GM12878 (cell line): ENCODE measurements at regions not wholly inside any gene's neighbourhood (a gene's known extent, or its start where the extent isn't known, plus 50 kb on each side); places are given as distances from the start of the nearest gene placed in this dataset.

Source experiments
- ATAC-seq: fragments of 200-7000 bp; cut with Tn5 transposase; 3 replicates; pipeline ENCODE4 v1.9.1; 2020; ENCODE audit warnings: mild to moderate bottlenecking, moderate library complexity
- BruUV-seq: library from RNA; stranded (reverse); fragments of 400-500 nt; replicated peaks from 2 replicates; lab custom pipeline; 2021; lab: Mats Ljungman, UMichigan
- CTCF ChIA-PET: fragments of 300-600 bp; sonication (Branson Sonifier 250); formaldehyde crosslinking; extraction: SDS; loops from one replicate; lab custom pipeline; 2021; ENCODE audit warnings: inconsistent platforms; lab: Yijun Ruan, JAX
- POLR2A ChIA-PET: fragments of 350-600 bp; formaldehyde crosslinking; extraction: SDS; loops from one replicate; lab custom pipeline; 2021; ENCODE audit warnings: inconsistent platforms; lab: Charles Lee
- RAD21 ChIA-PET: fragments of 300-600 bp; sonication (Branson Sonifier 250); formaldehyde crosslinking; loops from one replicate; lab custom pipeline; 2023; ENCODE audit warnings: antibody characterized with exemption; ENCODE audit not compliant: unreplicated experiment; lab: Charles Lee
- SMC1A ChIA-PET: fragments of 300-600 bp; sonication (Branson Sonifier 250); formaldehyde crosslinking; loops from one replicate; lab custom pipeline; 2023; ENCODE audit not compliant: unreplicated experiment, uncharacterized antibody; lab: Charles Lee
- DNase-seq: peaks from one replicate; pipeline ENCODE4 v3.0.0-alpha.2; 2011; ENCODE audit warnings: low read depth, low spot score
- FAIRE-seq: peaks from 3 replicates; lab custom pipeline; 2011; peaks lifted over from hg19 to GRCh38; lab: Jason Lieb, UNC
- H2AFZ ChIP-seq: 2 replicates; pipeline ENCODE4 v1.6.0; 2011; ENCODE audit warnings: low read depth, low read length, control low read depth; ENCODE audit not compliant: control insufficient read depth
- H3K27ac ChIP-seq: 2 replicates; pipeline ENCODE4 v1.5.1; 2011; ENCODE audit warnings: control low read depth; ENCODE audit not compliant: control insufficient read depth, insufficient read depth
- H3K27me3 ChIP-seq, 2 experiments: replicated peaks in 1 of 2; 2 replicates each; pipeline versions ENCODE4 v1.6.0 to v1.6.1; 2011; ENCODE audit warnings: low read length in 1 of 2; ENCODE audit not compliant: control insufficient read depth in 2 of 2, insufficient read depth in 2 of 2
- H3K36me3 ChIP-seq, 2 experiments: 2 replicates each; pipeline ENCODE4 v1.5.1; 2011; ENCODE audit warnings: low read length in 1 of 2; ENCODE audit not compliant: control insufficient read depth in 2 of 2, insufficient read depth in 2 of 2
- H3K4me1 ChIP-seq: 2 replicates; pipeline ENCODE4 v1.6.1; 2011; ENCODE audit warnings: mild to moderate bottlenecking, low read length, moderate library complexity, mixed read lengths; ENCODE audit not compliant: control insufficient read depth, insufficient read depth
- H3K4me2 ChIP-seq: 2 replicates; pipeline ENCODE4 v1.6.0; 2011; ENCODE audit warnings: control low read depth; ENCODE audit not compliant: control insufficient read depth, insufficient read depth
- H3K4me3 ChIP-seq: fragments of 200-600 bp; sonication (generic); 2 replicates; pipeline ENCODE4 v1.5.1; 2016
- H3K79me2 ChIP-seq: 2 replicates; pipeline ENCODE4 v1.6.0; 2011; ENCODE audit warnings: low read length; ENCODE audit not compliant: control insufficient read depth, insufficient read depth
- H3K9ac ChIP-seq: 2 replicates; pipeline ENCODE4 v1.8.0; 2011; ENCODE audit warnings: low read length, control low read depth, mixed read lengths; ENCODE audit not compliant: control insufficient read depth, insufficient read depth
- H3K9me3 ChIP-seq: replicated peaks from 3 replicates; pipeline ENCODE4 v1.5.1; 2011; ENCODE audit warnings: mild to moderate bottlenecking, low read length; ENCODE audit not compliant: control insufficient read depth, insufficient read depth
- H4K20me1 ChIP-seq: 2 replicates; pipeline ENCODE4 v1.6.0; 2011; ENCODE audit not compliant: control insufficient read depth, insufficient read depth
- CREM ChIP-seq: IDR thresholded peaks from 2 replicates; pipeline ENCODE4 v1.6.1; 2014; ENCODE audit warnings: antibody characterized with exemption, low read depth
- DPF2 ChIP-seq: fragments of 450-650 bp; IDR thresholded peaks from 2 replicates; pipeline ENCODE4 v1.6.1; 2017; ENCODE audit warnings: mild to moderate bottlenecking
- GATAD2B ChIP-seq: fragments of 450-650 bp; conservative IDR thresholded peaks from 2 replicates; pipeline ENCODE4 v1.6.1; 2017; ENCODE audit warnings: low read depth, mild to moderate bottlenecking, moderate library complexity
- POLR2AphosphoS2 ChIP-seq: IDR thresholded peaks from 2 replicates; pipeline ENCODE4 v1.6.1; 2011; ENCODE audit warnings: low read depth, mild to moderate bottlenecking, low read length, improper control_type of control experiment, moderate library complexity
- SIN3A ChIP-seq: IDR thresholded peaks from 2 replicates; pipeline ENCODE4 v1.6.1; 2012; ENCODE audit warnings: low read depth, low read length, improper control_type of control experiment
- TCF3 ChIP-seq: IDR thresholded peaks from 2 replicates; pipeline ENCODE4 v1.6.1; 2012; ENCODE audit warnings: low read depth, mild to moderate bottlenecking, low read length, borderline replicate concordance; ENCODE audit not compliant: insufficient read depth
- WGBS: methylation state at CpG from one replicate; pipeline ENCODE4 v1.1.6; 2016; ENCODE audit warnings: low lambda C conversion rate; ENCODE audit not compliant: insufficient replicate concordance, insufficient coverage; ENCODE audit errors: missing lambda C conversion rate; 5-methylcytosine and 5-hydroxymethylcytosine counted together
- in situ Hi-C: fragments of 300-500 bp; cut with MboI; formaldehyde crosslinking; loops from 9 replicates; pipeline ENCODE4 v1.14.3; 2018; ENCODE audit warnings: mixed read lengths
- intact Hi-C: fragments of 100-400 bp; cut with micrococcal nuclease; formaldehyde crosslinking; loops from one replicate; pipeline ENCODE4 v1.14.2; 2022; ENCODE audit not compliant: unreplicated experiment
- TF ChIP-seq, protein P1 (sequence below): fragments of 450-650 bp; formaldehyde crosslinking; IDR thresholded peaks from 2 replicates; pipeline ENCODE4 v1.4.0; 2022; ENCODE audit warnings: mild to moderate bottlenecking, moderate library complexity
- TF ChIP-seq, protein P2 (sequence below): fragments of 450-650 bp; IDR thresholded peaks from 2 replicates; pipeline ENCODE4 v1.6.1; 2017; ENCODE audit warnings: mild to moderate bottlenecking
- TF ChIP-seq, protein P3 (sequence below): fragments of 450-650 bp; formaldehyde crosslinking; IDR thresholded peaks from 2 replicates; pipeline ENCODE4 v1.4.0; 2020; ENCODE audit warnings: mild to moderate bottlenecking, moderate library complexity

DNA sequence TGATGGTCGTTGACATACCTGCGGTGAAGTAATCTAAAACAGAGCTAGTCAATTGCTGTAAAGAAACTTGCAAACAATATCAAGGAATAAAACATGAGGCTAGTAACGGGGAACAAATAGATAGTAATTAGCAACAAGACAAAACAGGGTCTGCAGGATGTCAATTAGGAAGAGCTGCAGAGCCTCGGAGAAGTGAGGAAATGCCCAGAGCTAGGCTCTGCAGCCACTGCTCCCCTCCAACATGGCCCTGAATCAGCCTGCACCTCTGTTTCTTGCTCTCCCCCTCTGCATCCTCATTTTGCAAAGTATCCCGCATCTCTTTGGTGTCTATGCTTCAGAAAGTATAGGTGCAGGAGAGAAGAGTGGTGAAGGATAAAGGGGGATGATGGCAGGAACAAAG lies 507.4 kb upstream of the FAT3 start:
- TF ChIP-seq GATAD2B (no peak), CREM (no peak), SIN3A (no peak), TCF3 (no peak), DPF2 (no peak), POLR2AphosphoS2 (no peak)
- TF ChIP-seq, protein P1, sequence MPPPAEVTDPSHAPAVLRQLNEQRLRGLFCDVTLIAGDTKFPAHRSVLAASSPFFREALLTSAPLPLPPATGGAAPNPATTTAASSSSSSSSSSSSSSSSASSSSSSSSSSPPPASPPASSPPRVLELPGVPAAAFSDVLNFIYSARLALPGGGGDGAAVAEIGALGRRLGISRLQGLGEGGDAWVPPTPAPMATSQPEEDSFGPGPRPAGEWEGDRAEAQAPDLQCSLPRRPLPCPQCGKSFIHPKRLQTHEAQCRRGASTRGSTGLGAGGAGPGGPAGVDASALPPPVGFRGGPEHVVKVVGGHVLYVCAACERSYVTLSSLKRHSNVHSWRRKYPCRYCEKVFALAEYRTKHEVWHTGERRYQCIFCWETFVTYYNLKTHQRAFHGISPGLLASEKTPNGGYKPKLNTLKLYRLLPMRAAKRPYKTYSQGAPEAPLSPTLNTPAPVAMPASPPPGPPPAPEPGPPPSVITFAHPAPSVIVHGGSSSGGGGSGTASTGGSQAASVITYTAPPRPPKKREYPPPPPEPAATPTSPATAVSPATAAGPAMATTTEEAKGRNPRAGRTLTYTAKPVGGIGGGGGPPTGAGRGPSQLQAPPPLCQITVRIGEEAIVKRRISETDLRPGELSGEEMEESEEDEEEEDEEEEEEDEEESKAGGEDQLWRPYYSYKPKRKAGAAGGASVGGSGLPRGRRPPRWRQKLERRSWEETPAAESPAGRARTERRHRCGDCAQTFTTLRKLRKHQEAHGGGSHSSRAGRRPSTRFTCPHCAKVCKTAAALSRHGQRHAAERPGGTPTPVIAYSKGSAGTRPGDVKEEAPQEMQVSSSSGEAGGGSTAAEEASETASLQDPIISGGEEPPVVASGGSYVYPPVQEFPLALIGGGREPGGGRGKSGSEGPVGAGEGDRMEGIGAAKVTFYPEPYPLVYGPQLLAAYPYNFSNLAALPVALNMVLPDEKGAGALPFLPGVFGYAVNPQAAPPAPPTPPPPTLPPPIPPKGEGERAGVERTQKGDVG (CRISPR knock-in tag) = no peak
- TF ChIP-seq, protein P2, sequence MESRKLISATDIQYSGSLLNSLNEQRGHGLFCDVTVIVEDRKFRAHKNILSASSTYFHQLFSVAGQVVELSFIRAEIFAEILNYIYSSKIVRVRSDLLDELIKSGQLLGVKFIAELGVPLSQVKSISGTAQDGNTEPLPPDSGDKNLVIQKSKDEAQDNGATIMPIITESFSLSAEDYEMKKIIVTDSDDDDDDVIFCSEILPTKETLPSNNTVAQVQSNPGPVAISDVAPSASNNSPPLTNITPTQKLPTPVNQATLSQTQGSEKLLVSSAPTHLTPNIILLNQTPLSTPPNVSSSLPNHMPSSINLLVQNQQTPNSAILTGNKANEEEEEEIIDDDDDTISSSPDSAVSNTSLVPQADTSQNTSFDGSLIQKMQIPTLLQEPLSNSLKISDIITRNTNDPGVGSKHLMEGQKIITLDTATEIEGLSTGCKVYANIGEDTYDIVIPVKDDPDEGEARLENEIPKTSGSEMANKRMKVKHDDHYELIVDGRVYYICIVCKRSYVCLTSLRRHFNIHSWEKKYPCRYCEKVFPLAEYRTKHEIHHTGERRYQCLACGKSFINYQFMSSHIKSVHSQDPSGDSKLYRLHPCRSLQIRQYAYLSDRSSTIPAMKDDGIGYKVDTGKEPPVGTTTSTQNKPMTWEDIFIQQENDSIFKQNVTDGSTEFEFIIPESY = no peak
- TF ChIP-seq, protein P3, sequence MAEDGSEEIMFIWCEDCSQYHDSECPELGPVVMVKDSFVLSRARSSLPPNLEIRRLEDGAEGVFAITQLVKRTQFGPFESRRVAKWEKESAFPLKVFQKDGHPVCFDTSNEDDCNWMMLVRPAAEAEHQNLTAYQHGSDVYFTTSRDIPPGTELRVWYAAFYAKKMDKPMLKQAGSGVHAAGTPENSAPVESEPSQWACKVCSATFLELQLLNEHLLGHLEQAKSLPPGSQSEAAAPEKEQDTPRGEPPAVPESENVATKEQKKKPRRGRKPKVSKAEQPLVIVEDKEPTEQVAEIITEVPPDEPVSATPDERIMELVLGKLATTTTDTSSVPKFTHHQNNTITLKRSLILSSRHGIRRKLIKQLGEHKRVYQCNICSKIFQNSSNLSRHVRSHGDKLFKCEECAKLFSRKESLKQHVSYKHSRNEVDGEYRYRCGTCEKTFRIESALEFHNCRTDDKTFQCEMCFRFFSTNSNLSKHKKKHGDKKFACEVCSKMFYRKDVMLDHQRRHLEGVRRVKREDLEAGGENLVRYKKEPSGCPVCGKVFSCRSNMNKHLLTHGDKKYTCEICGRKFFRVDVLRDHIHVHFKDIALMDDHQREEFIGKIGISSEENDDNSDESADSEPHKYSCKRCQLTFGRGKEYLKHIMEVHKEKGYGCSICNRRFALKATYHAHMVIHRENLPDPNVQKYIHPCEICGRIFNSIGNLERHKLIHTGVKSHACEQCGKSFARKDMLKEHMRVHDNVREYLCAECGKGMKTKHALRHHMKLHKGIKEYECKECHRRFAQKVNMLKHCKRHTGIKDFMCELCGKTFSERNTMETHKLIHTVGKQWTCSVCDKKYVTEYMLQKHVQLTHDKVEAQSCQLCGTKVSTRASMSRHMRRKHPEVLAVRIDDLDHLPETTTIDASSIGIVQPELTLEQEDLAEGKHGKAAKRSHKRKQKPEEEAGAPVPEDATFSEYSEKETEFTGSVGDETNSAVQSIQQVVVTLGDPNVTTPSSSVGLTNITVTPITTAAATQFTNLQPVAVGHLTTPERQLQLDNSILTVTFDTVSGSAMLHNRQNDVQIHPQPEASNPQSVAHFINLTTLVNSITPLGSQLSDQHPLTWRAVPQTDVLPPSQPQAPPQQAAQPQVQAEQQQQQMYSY (CRISPR knock-in tag) = no peak
- TF ChIP-seq, all 136 proteins: peak for 0
- no peak overlapping the region for H2AFZ ChIP-seq
- FAIRE-seq (no peak), DNase-seq (no peak), ATAC-seq (no peak)
- H3K9me3 ChIP-seq = no peaks in the 10 kb centered on the region
- H3K79me2 ChIP-seq = no peaks in the 10 kb centered on the region
- no peak overlapping the region for H3K4me2 ChIP-seq
- no peak overlapping the region for H3K27ac ChIP-seq
- ChIA-PET CTCF (no interaction called here), POLR2A (no interaction called here), RAD21 (no interaction called here), SMC1A (interaction anchor here (0.7 to 0.9 kb wide), 2 partner anchors 17 to 374 kb away, joined by 3 read pairs; no protein-coding TSS in a partner anchor)
- 15% methylated on average over 5 of the region's 5 CpGs for WGBS
- no TSS peak for BruUV-seq
- no peak overlapping the region for H3K4me3 ChIP-seq
- no peaks in the 10 kb centered on the region for H3K27me3 ChIP-seq
- H3K9ac ChIP-seq = no peak overlapping the region
- no peaks in the 10 kb centered on the region for H3K36me3 ChIP-seq
- in situ Hi-C loops (no loop called here), intact Hi-C loops (no loop called here)
- no peaks in the 10 kb centered on the region for H3K4me1 ChIP-seq
- no peaks in the 10 kb centered on the region for H4K20me1 ChIP-seq
